GM20000 (cell line): ENCODE measurements at regions not wholly inside any gene's neighbourhood (a gene's known extent, or its start where the extent isn't known, plus 50 kb on each side); places are given as distances from the start of the nearest gene placed in this dataset.
"Not testable (repeated sequence)": the region's sequence is repeated elsewhere in the genome, so short reads cannot be mapped to it uniquely, and the experiment has no call there.

Experiments used
- DNase-seq: peaks from one replicate; pipeline ENCODE4 v3.0.0; 2012; ENCODE audit warnings: low spot score
- TF ChIP-seq, protein P1 (sequence below): IDR thresholded peaks from 2 replicates; pipeline ENCODE4 v1.5.1; 2012; ENCODE audit warnings: mild to moderate bottlenecking, control low read depth; ENCODE audit errors: extremely low read depth, missing control alignments

- no peak for DNase-seq
- TF ChIP-seq, protein P1, sequence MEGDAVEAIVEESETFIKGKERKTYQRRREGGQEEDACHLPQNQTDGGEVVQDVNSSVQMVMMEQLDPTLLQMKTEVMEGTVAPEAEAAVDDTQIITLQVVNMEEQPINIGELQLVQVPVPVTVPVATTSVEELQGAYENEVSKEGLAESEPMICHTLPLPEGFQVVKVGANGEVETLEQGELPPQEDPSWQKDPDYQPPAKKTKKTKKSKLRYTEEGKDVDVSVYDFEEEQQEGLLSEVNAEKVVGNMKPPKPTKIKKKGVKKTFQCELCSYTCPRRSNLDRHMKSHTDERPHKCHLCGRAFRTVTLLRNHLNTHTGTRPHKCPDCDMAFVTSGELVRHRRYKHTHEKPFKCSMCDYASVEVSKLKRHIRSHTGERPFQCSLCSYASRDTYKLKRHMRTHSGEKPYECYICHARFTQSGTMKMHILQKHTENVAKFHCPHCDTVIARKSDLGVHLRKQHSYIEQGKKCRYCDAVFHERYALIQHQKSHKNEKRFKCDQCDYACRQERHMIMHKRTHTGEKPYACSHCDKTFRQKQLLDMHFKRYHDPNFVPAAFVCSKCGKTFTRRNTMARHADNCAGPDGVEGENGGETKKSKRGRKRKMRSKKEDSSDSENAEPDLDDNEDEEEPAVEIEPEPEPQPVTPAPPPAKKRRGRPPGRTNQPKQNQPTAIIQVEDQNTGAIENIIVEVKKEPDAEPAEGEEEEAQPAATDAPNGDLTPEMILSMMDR: no peak
Measured at GRCh38 chr2:236827997-236828396, 257.7 kb upstream of the COPS8 start.

DNA sequence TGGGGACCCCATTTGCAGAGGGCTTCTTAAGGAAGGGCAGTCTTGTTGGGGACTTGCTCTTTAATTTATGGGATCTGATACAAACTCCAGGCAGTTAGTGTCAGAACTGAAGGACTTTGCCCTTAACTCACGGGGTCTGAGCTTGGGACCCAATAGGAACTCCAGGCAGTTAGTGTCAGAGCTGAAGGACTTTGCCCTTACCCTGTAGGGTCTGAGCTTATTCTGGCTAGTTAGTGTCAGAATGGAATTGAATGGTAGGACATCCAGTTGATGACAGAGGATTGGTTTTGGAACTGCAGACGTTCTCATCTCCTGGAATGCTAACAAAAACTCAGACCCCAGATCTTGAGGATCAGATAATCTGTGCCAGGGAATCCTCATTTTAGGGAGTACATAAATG, 256.9 kb upstream of the COPS8 start:
- DNase-seq: no peak
- TF ChIP-seq, protein P1: no peak

DNA sequence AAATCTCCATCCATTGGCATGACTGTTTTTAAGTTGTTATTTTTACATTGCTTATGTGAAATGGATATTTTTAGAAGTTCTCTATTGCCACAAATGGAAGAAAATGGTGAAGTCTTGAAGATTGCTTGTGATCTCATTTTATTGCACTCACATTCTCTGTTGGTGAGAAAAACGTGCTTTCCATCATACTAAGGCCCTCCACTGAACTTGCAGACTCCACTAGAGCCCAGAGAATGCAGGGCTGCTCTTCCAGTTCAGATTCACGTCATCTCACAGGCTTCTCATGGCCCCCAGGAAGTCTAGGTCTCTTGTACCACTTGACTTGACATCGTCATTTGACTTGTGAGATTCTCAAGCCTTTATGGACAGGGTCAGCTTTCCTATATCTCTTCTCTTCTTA, 254.8 kb upstream of the COPS8 start:
- DNase-seq: no peak

DNA sequence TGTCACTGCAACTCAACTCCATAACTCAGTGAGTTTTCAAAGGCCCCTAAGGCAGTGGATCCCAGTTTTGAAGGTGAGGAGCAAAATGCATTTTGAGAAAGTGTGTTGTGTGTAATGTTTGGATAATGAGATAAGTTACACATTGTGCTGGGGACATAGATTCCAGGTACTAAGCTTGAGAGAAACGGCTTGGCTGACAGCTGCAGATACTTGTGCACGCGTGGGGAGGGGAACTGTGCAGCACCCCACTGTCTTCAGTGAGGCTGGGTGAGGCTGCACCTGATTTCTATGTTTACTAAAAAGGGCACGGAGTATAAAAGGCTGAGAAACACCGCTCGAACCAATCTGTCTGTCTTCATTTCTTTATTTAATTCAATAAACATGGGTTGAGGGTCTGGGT, 254.0 kb upstream of the COPS8 start:
- no peak for DNase-seq
- TF ChIP-seq, protein P1: no peak

More for the DNA sequence above, 254.8 kb upstream of the COPS8 start:
- TF ChIP-seq, protein P1: no peak

GRCh38 chr2:236833501-236834073, 252.1 kb upstream of the COPS8 start:
- TF ChIP-seq, protein P1: no peak
- DNase-seq: no peak

DNA sequence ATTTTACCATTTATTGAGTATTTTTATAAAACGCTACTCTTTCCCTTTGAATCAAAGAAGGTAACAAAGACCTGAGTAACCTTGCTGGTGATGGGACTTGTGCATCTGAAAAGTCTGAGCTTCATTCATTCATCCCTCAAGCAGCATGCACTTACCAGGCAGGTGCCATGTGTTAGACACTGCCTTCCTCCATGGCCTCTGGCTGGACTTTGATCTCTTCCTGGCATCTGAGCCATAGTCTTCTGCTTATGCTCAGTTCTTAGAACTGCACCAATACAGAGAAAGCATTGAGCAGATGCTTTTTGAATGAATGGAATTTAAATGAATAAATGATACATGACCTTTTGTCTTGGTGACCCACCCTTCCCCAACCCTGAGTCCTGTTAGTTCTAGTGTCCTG, 251.4 kb upstream of the COPS8 start:
- DNase-seq: no peak
- TF ChIP-seq, protein P1: no peak

- TF ChIP-seq, protein P1: no peak
- no peak for DNase-seq
Measured at GRCh38 chr2:236835307-236836024, 250.2 kb upstream of the COPS8 start.

GRCh38 chr2:236836028-236836427, 249.7 kb upstream of the COPS8 start:
- DNase-seq: not testable (repeated sequence)
